HEK293 (cell line): ENCODE measurements at regions not wholly inside any gene's neighbourhood (a gene's known extent, or its start where the extent isn't known, plus 50 kb on each side); places are given as distances from the start of the nearest gene placed in this dataset.

Source experiments
- CTCF ChIA-PET: fragments of 350-600 bp; formaldehyde crosslinking; extraction: SDS; loops from one replicate; lab custom pipeline; 2021; ENCODE audit warnings: antibody characterized with exemption; lab: Yijun Ruan, JAX
- POLR2A ChIA-PET: fragments of 300-600 bp; formaldehyde crosslinking; extraction: SDS; loops from one replicate; lab custom pipeline; 2020; ENCODE audit warnings: antibody characterized with exemption, inconsistent platforms; lab: Yijun Ruan, JAX
- H3K27ac ChIP-seq: fragments of 200-500 bp; sonication (Bioruptor generic); 2 replicates; pipeline ENCODE4 v1.5.1; 2014; ENCODE audit warnings: low read depth, low read length, control low read depth, inconsistent platforms; ENCODE audit errors: extremely low read depth
- H3K36me3 ChIP-seq, 2 experiments: fragments of 200-500 bp in 1 of 2; sonication (Bioruptor generic) in 1 of 2; 1 replicate in 1 of 2; 2 replicates in 1 of 2; pipeline ENCODE4 v1.5.1; 2014 to 2017; ENCODE audit warnings: inconsistent platforms in 2 of 2, low read length in 2 of 2; ENCODE audit not compliant: control insufficient read depth in 2 of 2, insufficient read depth in 1 of 2
- H3K4me1 ChIP-seq: fragments of 200-500 bp; sonication (Bioruptor generic); 2 replicates; pipeline ENCODE4 v1.5.1; 2014; ENCODE audit warnings: mild to moderate bottlenecking, low read length, inconsistent platforms; ENCODE audit not compliant: control insufficient read depth, insufficient read depth
- H3K4me3 ChIP-seq: 2 replicates; pipeline ENCODE4 v1.5.1; 2011; ENCODE audit warnings: low read depth, mild to moderate bottlenecking, control low read depth, low read length, moderate library complexity
- H3K9me3 ChIP-seq: fragments of 200-500 bp; sonication (Bioruptor generic); 2 replicates; pipeline ENCODE4 v1.5.1; 2014; ENCODE audit warnings: low read depth, low read length, inconsistent platforms; ENCODE audit not compliant: control insufficient read depth, insufficient read depth
- GLI4 ChIP-seq: fragments of 450-650 bp; formaldehyde crosslinking; IDR thresholded peaks from 2 replicates; pipeline ENCODE4 v1.5.1; 2016; ENCODE audit warnings: missing biosample characterization, missing genetic modification characterization
- GLIS2 ChIP-seq: fragments of 450-650 bp; formaldehyde crosslinking; IDR thresholded peaks from 2 replicates; pipeline ENCODE4 v1.5.1; 2016; ENCODE audit warnings: missing biosample characterization, missing genetic modification characterization
- KLF7 ChIP-seq: fragments of 450-650 bp; formaldehyde crosslinking; IDR thresholded peaks from 2 replicates; pipeline ENCODE4 v1.5.1; 2016; ENCODE audit warnings: missing biosample characterization, missing genetic modification characterization, borderline replicate concordance
- KLF9 ChIP-seq: fragments of 450-650 bp; formaldehyde crosslinking; IDR thresholded peaks from 2 replicates; pipeline ENCODE4 v1.5.1; 2016; ENCODE audit warnings: missing biosample characterization, missing genetic modification characterization, low read depth
- RBAK ChIP-seq: fragments of 450-650 bp; formaldehyde crosslinking; IDR thresholded peaks from 2 replicates; pipeline ENCODE4 v1.5.1; 2016; ENCODE audit warnings: missing biosample characterization, missing genetic modification characterization
- SCRT1 ChIP-seq: fragments of 450-650 bp; formaldehyde crosslinking; IDR thresholded peaks from 2 replicates; pipeline ENCODE4 v1.5.1; 2016; ENCODE audit warnings: missing biosample characterization, missing genetic modification characterization, borderline replicate concordance
- SETDB1 ChIP-seq: IDR thresholded peaks from one replicate; pipeline ENCODE4 v1.6.1; 2017; ENCODE audit warnings: mild to moderate bottlenecking, low read length, moderate library complexity, mixed read lengths; ENCODE audit not compliant: insufficient read length
- ZBTB7A ChIP-seq: fragments of 450-650 bp; formaldehyde crosslinking; IDR thresholded peaks from 2 replicates; pipeline ENCODE4 v1.5.1; 2016; ENCODE audit warnings: low read depth, missing biosample characterization, missing genetic modification characterization
- ZNF132 ChIP-seq: fragments of 450-650 bp; formaldehyde crosslinking; IDR thresholded peaks from 2 replicates; pipeline ENCODE4 v1.5.1; 2017; ENCODE audit warnings: missing biosample characterization, missing genetic modification characterization, borderline replicate concordance
- ZNF133 ChIP-seq: fragments of 450-650 bp; formaldehyde crosslinking; IDR thresholded peaks from 2 replicates; pipeline ENCODE4 v1.5.1; 2016; ENCODE audit warnings: missing biosample characterization, missing genetic modification characterization
- ZNF157 ChIP-seq: fragments of 450-650 bp; formaldehyde crosslinking; IDR thresholded peaks from 2 replicates; pipeline ENCODE4 v1.5.1; 2016; ENCODE audit warnings: missing biosample characterization, missing genetic modification characterization
- ZNF221 ChIP-seq: fragments of 450-650 bp; formaldehyde crosslinking; IDR thresholded peaks from 2 replicates; pipeline ENCODE4 v1.5.1; 2017; ENCODE audit warnings: missing biosample characterization, missing genetic modification characterization, borderline replicate concordance
- ZNF324 ChIP-seq: fragments of 450-650 bp; formaldehyde crosslinking; IDR thresholded peaks from 2 replicates; pipeline ENCODE4 v1.5.1; 2016; ENCODE audit warnings: missing biosample characterization, missing genetic modification characterization
- ZNF423 ChIP-seq: fragments of 450-650 bp; formaldehyde crosslinking; IDR thresholded peaks from 2 replicates; pipeline ENCODE4 v1.5.1; 2016; ENCODE audit warnings: missing biosample characterization, missing genetic modification characterization
- ZNF426 ChIP-seq: fragments of 450-650 bp; formaldehyde crosslinking; IDR thresholded peaks from 2 replicates; pipeline ENCODE4 v1.5.1; 2017; ENCODE audit warnings: missing biosample characterization, missing genetic modification characterization, mild to moderate bottlenecking, inconsistent platforms, moderate library complexity
- ZNF488 ChIP-seq: fragments of 450-650 bp; formaldehyde crosslinking; IDR thresholded peaks from 2 replicates; pipeline ENCODE4 v1.5.1; 2016; ENCODE audit warnings: missing biosample characterization, missing genetic modification characterization
- ZNF513 ChIP-seq: fragments of 450-650 bp; IDR thresholded peaks from 2 replicates; pipeline ENCODE4 v1.5.1; 2018; ENCODE audit warnings: missing biosample characterization, missing genetic modification characterization
- ZNF621 ChIP-seq: fragments of 450-650 bp; formaldehyde crosslinking; IDR thresholded peaks from 2 replicates; pipeline ENCODE4 v1.5.1; 2017; ENCODE audit warnings: missing biosample characterization, missing genetic modification characterization
- ZNF626 ChIP-seq: fragments of 450-650 bp; sonication (Bioruptor Pico); formaldehyde crosslinking; IDR thresholded peaks from 2 replicates; pipeline ENCODE4 v1.5.1; 2018; ENCODE audit warnings: missing biosample characterization, missing genetic modification characterization, inconsistent platforms
- ZNF629 ChIP-seq: fragments of 450-650 bp; formaldehyde crosslinking; IDR thresholded peaks from 2 replicates; pipeline ENCODE4 v1.5.1; 2017; ENCODE audit warnings: missing biosample characterization, missing genetic modification characterization
- ZNF670 ChIP-seq: fragments of 450-650 bp; formaldehyde crosslinking; IDR thresholded peaks from 2 replicates; pipeline ENCODE4 v1.5.1; 2016; ENCODE audit warnings: missing biosample characterization, missing genetic modification characterization, low read depth
- ZNF707 ChIP-seq: fragments of 450-650 bp; formaldehyde crosslinking; IDR thresholded peaks from 2 replicates; pipeline ENCODE4 v1.5.1; 2016; ENCODE audit warnings: missing biosample characterization, missing genetic modification characterization
- ZNF777 ChIP-seq: fragments of 450-650 bp; formaldehyde crosslinking; IDR thresholded peaks from 2 replicates; pipeline ENCODE4 v1.5.1; 2017; ENCODE audit warnings: missing biosample characterization, missing genetic modification characterization, borderline replicate concordance
- ZNF837 ChIP-seq: fragments of 450-650 bp; formaldehyde crosslinking; IDR thresholded peaks from 2 replicates; pipeline ENCODE4 v1.5.1; 2016; ENCODE audit warnings: missing biosample characterization, missing genetic modification characterization
- ZXDB ChIP-seq: fragments of 450-650 bp; formaldehyde crosslinking; IDR thresholded peaks from 2 replicates; pipeline ENCODE4 v1.5.1; 2016; ENCODE audit warnings: missing biosample characterization, missing genetic modification characterization

GRCh38 chr2:118459426-118459825 lies 371.2 kb downstream of the INSIG2 start:
- TF ChIP-seq GLI4 (tag by site-specific recombination) (no peak), ZNF777 (tag by site-specific recombination) (no peak), ZNF132 (tag by site-specific recombination) (no peak), ZNF133 (tag by site-specific recombination) (no peak), KLF9 (no peak), RBAK (tag by site-specific recombination) (no peak), ZNF707 (tag by site-specific recombination) (no peak), ZNF513 (tag by site-specific recombination) (no peak), ZNF670 (no peak), ZNF221 (tag by site-specific recombination) (no peak), ZNF423 (tag by site-specific recombination) (no peak), KLF7 (tag by site-specific recombination) (no peak), ZNF157 (tag by site-specific recombination) (no peak), ZNF488 (no peak)
- Histone ChIP-seq H3K4me3 (no peak overlapping the region), H3K27ac (no peak overlapping the region), H3K4me1 (no peaks in the 10 kb centered on the region), H3K9me3 (no peaks in the 10 kb centered on the region), H3K36me3 (no peaks in the 10 kb centered on the region)
- ChIA-PET POLR2A (no interaction called here), CTCF (interaction anchor here (0.5 kb wide), 1 partner anchor 248 kb away, joined by 3 read pairs; no protein-coding TSS in a partner anchor)

GRCh38 chr2:118457951-118458350 lies 369.7 kb downstream of the INSIG2 start:
- Histone ChIP-seq H3K27ac (no peak overlapping the region), H3K4me1 (no peaks in the 10 kb centered on the region), H3K9me3 (no peaks in the 10 kb centered on the region), H3K36me3 (no peaks in the 10 kb centered on the region), H3K4me3 (no peak overlapping the region)
- no peak for TF ChIP-seq ZNF837 (tag by site-specific recombination)
- ChIA-PET CTCF (no interaction called here), POLR2A (no interaction called here)

- TF ChIP-seq GLIS2 (tag by site-specific recombination) (no peak), ZNF621 (tag by site-specific recombination) (no peak), ZNF629 (no peak), ZBTB7A (no peak), ZNF626 (tag by site-specific recombination) (no peak), SCRT1 (tag by site-specific recombination) (no peak), ZNF132 (tag by site-specific recombination) (no peak), ZXDB (tag by site-specific recombination) (no peak), SETDB1 (no peak), ZNF324 (no peak), ZNF426 (tag by site-specific recombination) (no peak)
- Histone ChIP-seq H3K9me3 (no peaks in the 10 kb centered on the region), H3K4me1 (no peaks in the 10 kb centered on the region), H3K27ac (no peak overlapping the region), H3K36me3 (no peaks in the 10 kb centered on the region), H3K4me3 (no peak overlapping the region)
- ChIA-PET POLR2A (no interaction called here), CTCF (no interaction called here)
Observed at GRCh38 chr2:118449401-118449800, 361.1 kb downstream of the INSIG2 start.
